K562 (cell line): ENCODE measurements at regions not wholly inside any gene's neighbourhood (a gene's known extent, or its start where the extent isn't known, plus 50 kb on each side); places are given as distances from the start of the nearest gene placed in this dataset.

Source experiments
- ARID3B ChIP-seq: fragments of 250-450 bp; sonication (Bioruptor Pico); IDR thresholded peaks from 2 replicates; pipeline ENCODE4 v1.4.0; 2020; ENCODE audit warnings: borderline replicate concordance
- ATF1 ChIP-seq, 2 experiments: fragments of 450-650 bp in 1 of 2; IDR thresholded peaks; 2 replicates each; pipeline ENCODE4 v1.6.1; 2016; ENCODE audit warnings: missing compliant biosample characterization in 1 of 2, missing genetic modification characterization in 1 of 2
- CC2D1A ChIP-seq: fragments of 450-650 bp; IDR thresholded peaks from 2 replicates; pipeline ENCODE4 v1.6.1; 2017; ENCODE audit warnings: mild to moderate bottlenecking
- CTCF ChIP-seq, 3 experiments: IDR thresholded peaks in 2 of 3; conservative IDR thresholded peaks in 1 of 3; 2 replicates each; pipeline ENCODE4 v1.5.1; 2011 to 2012; ENCODE audit warnings: low read length in 3 of 3, mild to moderate bottlenecking in 3 of 3, control low read depth in 2 of 3, improper control_type of control experiment in 1 of 3, inconsistent platforms in 1 of 3, low read depth in 1 of 3, mixed read lengths in 1 of 3, moderate library complexity in 1 of 3; ENCODE audit not compliant: insufficient read depth in 2 of 3
- GABPA ChIP-seq: fragments of 200-800 bp; sonication (Bioruptor generic); conservative IDR thresholded peaks from 2 replicates; pipeline ENCODE4 v1.6.1; 2016; ENCODE audit warnings: low read depth, missing genetic modification characterization, missing compliant biosample characterization
- HDAC2 ChIP-seq: fragments of 450-650 bp; IDR thresholded peaks from 2 replicates; pipeline ENCODE4 v1.6.1; 2016; ENCODE audit warnings: mild to moderate bottlenecking
- NFE2L1 ChIP-seq: fragments of 450-650 bp; IDR thresholded peaks from 2 replicates; pipeline ENCODE4 v1.6.1; 2016; ENCODE audit warnings: missing genetic modification characterization, low read depth, mild to moderate bottlenecking, missing compliant biosample characterization, moderate library complexity, borderline replicate concordance
- RB1 ChIP-seq: fragments of 450-650 bp; IDR thresholded peaks from 2 replicates; pipeline ENCODE4 v1.6.1; 2017; ENCODE audit warnings: low read depth, mild to moderate bottlenecking
- RUNX1 ChIP-seq: sonication (generic); IDR thresholded peaks from 2 replicates; pipeline ENCODE4 v1.6.1; 2016; ENCODE audit warnings: antibody characterized with exemption, low read depth
- SOX6 ChIP-seq: fragments of 450-650 bp; IDR thresholded peaks from 2 replicates; pipeline ENCODE4 v1.6.1; 2014; ENCODE audit warnings: mild to moderate bottlenecking
- SPI1 ChIP-seq: IDR thresholded peaks from 2 replicates; pipeline ENCODE4 v1.6.1; 2011; ENCODE audit warnings: low read depth, low read length, control low read depth, borderline replicate concordance
- USF1 ChIP-seq: sonication (generic); formaldehyde crosslinking; IDR thresholded peaks from 2 replicates; pipeline ENCODE4 v1.9.0; 2022; ENCODE audit warnings: mild to moderate bottlenecking, missing genetic modification reagents
- ZEB2 ChIP-seq: fragments of 450-650 bp; IDR thresholded peaks from 2 replicates; pipeline ENCODE4 v1.6.1; 2016
- ZFPM2 ChIP-seq: fragments of 250-450 bp; sonication (Bioruptor Pico); IDR thresholded peaks from 2 replicates; pipeline ENCODE4 v1.5.1; 2022; ENCODE audit warnings: mild to moderate bottlenecking

- TF ChIP-seq ZEB2 (no peak), NFE2L1 (tag) (no peak), SPI1 (no peak), GABPA (tag) (no peak), SOX6 (no peak), ATF1 (CRISPR knock-in tag; IDR thresholded peaks at IDR 0.05) (no peak), ATF1 (tag; IDR thresholded peaks at IDR 0.05) (no peak), USF1 (CRISPR knock-in tag) (no peak), RB1 (no peak), ARID3B (CRISPR knock-in tag) (no peak), CTCF (IDR thresholded peaks at IDR 0.05 in 2 of 3, conservative IDR thresholded peaks at IDR 0.05 in 1 of 3; ENCODE audit: insufficient read depth in 2 of 3, low read depth in 1 of 3, low read length in 3 of 3) (no peak), ZFPM2 (CRISPR knock-in tag) (no peak), RUNX1 (no peak), HDAC2 (no peak), CC2D1A (no peak)
Observed at GRCh38 chr15:45857291-45857690, 222.5 kb downstream of the SQOR start.
